ENCODE measurements at regions not wholly inside any gene's neighbourhood (a gene's known extent, or its start where the extent isn't known, plus 50 kb on each side); places are given as distances from the start of the nearest gene placed in this dataset.

DNA sequence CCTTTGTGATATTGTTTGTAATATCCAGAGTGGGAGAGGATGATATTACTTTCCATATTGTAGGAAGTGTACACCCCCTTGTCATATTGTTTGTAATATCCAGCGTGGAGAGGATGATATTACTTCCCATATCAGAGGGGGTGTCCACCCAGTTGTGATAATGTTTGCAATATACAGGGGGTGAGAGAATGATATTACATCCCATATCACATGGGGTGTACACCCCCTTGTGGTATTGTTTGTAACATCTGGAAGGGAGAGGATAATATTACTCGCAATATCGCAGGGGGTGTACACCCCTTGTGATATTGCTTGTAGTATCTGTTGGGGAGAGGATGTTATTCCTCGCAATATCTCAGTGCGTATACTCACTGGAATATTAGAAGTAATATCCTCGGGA, 61.5 kb downstream of the PRSS23 start:
- POLR2A ChIA-PET (ENCODE audit: partially characterized antibody) = no interaction called here
- H2BK12ac ChIP-seq (ENCODE audit: low read depth, low read length) = no peak overlapping the region
- TF ChIP-seq CHD1 (IDR thresholded peaks at IDR 0.05; ENCODE audit: low read depth, low read length) (no peak), BRCA1 (IDR thresholded peaks at IDR 0.05; ENCODE audit: low read depth, low read length) (no peak), HDAC2 (IDR thresholded peaks at IDR 0.05; ENCODE audit: borderline replicate concordance in 1 of 2, low read depth in 2 of 2, low read length in 2 of 2) (no peak), KDM1A (IDR thresholded peaks at IDR 0.05; ENCODE audit: borderline replicate concordance, low read length) (no peak), JUN (IDR thresholded peaks at IDR 0.05; ENCODE audit: low read depth, low read length) (no peak), RNF2 (IDR thresholded peaks at IDR 0.05; ENCODE audit: borderline replicate concordance, low read depth, low read length, missing control alignments, poor library complexity, severe bottlenecking) (no peak), PHF8 (conservative IDR thresholded peaks at IDR 0.05; ENCODE audit: low read depth, low read length) (no peak), FOSL1 (IDR thresholded peaks at IDR 0.05; ENCODE audit: insufficient read depth, low read depth, low read length) (no peak), SP4 (IDR thresholded peaks at IDR 0.05; ENCODE audit: low read length) (no peak)
- TF ChIP-seq, protein P1, sequence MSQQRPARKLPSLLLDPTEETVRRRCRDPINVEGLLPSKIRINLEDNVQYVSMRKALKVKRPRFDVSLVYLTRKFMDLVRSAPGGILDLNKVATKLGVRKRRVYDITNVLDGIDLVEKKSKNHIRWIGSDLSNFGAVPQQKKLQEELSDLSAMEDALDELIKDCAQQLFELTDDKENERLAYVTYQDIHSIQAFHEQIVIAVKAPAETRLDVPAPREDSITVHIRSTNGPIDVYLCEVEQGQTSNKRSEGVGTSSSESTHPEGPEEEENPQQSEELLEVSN (IDR thresholded peaks at IDR 0.05) = no peak
- TF ChIP-seq, protein P2, sequence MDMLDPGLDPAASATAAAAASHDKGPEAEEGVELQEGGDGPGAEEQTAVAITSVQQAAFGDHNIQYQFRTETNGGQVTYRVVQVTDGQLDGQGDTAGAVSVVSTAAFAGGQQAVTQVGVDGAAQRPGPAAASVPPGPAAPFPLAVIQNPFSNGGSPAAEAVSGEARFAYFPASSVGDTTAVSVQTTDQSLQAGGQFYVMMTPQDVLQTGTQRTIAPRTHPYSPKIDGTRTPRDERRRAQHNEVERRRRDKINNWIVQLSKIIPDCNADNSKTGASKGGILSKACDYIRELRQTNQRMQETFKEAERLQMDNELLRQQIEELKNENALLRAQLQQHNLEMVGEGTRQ (IDR thresholded peaks at IDR 0.05; ENCODE audit: low read length) = no peak
- TF ChIP-seq, protein P3, sequence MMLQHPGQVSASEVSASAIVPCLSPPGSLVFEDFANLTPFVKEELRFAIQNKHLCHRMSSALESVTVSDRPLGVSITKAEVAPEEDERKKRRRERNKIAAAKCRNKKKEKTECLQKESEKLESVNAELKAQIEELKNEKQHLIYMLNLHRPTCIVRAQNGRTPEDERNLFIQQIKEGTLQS (IDR thresholded peaks at IDR 0.05; ENCODE audit: insufficient read depth, low read depth, low read length) = no peak

More for the DNA sequence above, 61.5 kb downstream of the PRSS23 start:
- no peaks in the 10 kb centered on the region for H3K9me3 ChIP-seq (ENCODE audit: insufficient read depth in 2 of 2, low read depth in 1 of 2, low read length in 1 of 2)
- no peak overlapping the region for H2BK5ac ChIP-seq (ENCODE audit: low read depth, low read length)
- no peaks in the 10 kb centered on the region for H3K36me3 ChIP-seq (ENCODE audit: control insufficient read depth in 2 of 4, insufficient read depth in 4 of 4, low read length in 3 of 4)
- no peak overlapping the region for H3K56ac ChIP-seq (replicated peaks; ENCODE audit: insufficient read length, low read depth, low read length)
- no peak overlapping the region for H2AK5ac ChIP-seq (ENCODE audit: low read depth, low read length)
- H3K23me2 ChIP-seq (ENCODE audit: low read depth, low read length) = no peaks in the 10 kb centered on the region
- no peaks in the 10 kb centered on the region for H3K4me1 ChIP-seq (replicated peaks in 1 of 4; ENCODE audit: control insufficient read depth in 3 of 4, insufficient read depth in 4 of 4, low read length in 3 of 4)
- H3K4me3 ChIP-seq (ENCODE audit: extremely low read depth in 1 of 4, insufficient read depth in 2 of 4, low read depth in 3 of 4, low read length in 4 of 4) = no peak overlapping the region
- H2BK20ac ChIP-seq (ENCODE audit: low read length) = no peak overlapping the region
- H3K27ac ChIP-seq (ENCODE audit: low read depth, low read length) = no peak overlapping the region
- H4K91ac ChIP-seq (replicated peaks; ENCODE audit: insufficient read length, low read length) = no peak overlapping the region
- DNase-seq (ENCODE audit: low read depth in 1 of 2, low spot score in 2 of 2) (no peak), FAIRE-seq (no peak)
- H3K23ac ChIP-seq (ENCODE audit: insufficient read length) = no peak overlapping the region
- no peak overlapping the region for H4K5ac ChIP-seq (ENCODE audit: insufficient read length, low read depth, low read length)
- H3K14ac ChIP-seq (ENCODE audit: insufficient read length) = no peak overlapping the region
- no peaks in the 10 kb centered on the region for H4K20me1 ChIP-seq (replicated peaks in 1 of 2; ENCODE audit: control insufficient read depth in 1 of 2, insufficient read depth in 2 of 2, low read length in 2 of 2)
- H3K9ac ChIP-seq (replicated peaks in 1 of 4; ENCODE audit: extremely low read depth in 1 of 4, low read depth in 3 of 4, low read length in 3 of 4) = no peak overlapping the region
- WGBS, 2 experiments (ENCODE audit: extremely low coverage in 1 of 2, insufficient coverage in 1 of 2, insufficient read length in 1 of 2, insufficient replicate concordance in 2 of 2, low coverage in 1 of 2, low lambda C conversion rate in 2 of 2, missing lambda C conversion rate in 1 of 2) = 86% methylated on average over 6 of the region's 6 CpGs; no CpG with 5 or more reads in 1 of the 2 experiments
- no peaks in the 10 kb centered on the region for H3K79me1 ChIP-seq (ENCODE audit: low read depth, low read length)
- H3K4ac ChIP-seq (replicated peaks; ENCODE audit: insufficient read length, low read depth, low read length) = no peak overlapping the region
- no peak overlapping the region for H2AFZ ChIP-seq (ENCODE audit: low read length)
- H2BK15ac ChIP-seq (ENCODE audit: low read length) = no peak overlapping the region
- H3K18ac ChIP-seq (ENCODE audit: extremely low read depth, low read length) = no peak overlapping the region
- no peak overlapping the region for H2BK120ac ChIP-seq (replicated peaks; ENCODE audit: low read depth, low read length)
- no peak overlapping the region for H3K4me2 ChIP-seq (ENCODE audit: insufficient read depth in 1 of 2, low read depth in 2 of 2, low read length in 2 of 2)
- H3K79me2 ChIP-seq (ENCODE audit: control insufficient read depth in 1 of 2, insufficient read depth in 2 of 2, low read length in 2 of 2) = no peaks in the 10 kb centered on the region
- no peak overlapping the region for H4K8ac ChIP-seq (ENCODE audit: extremely low read depth, insufficient read depth, low read length)
- no peaks in the 10 kb centered on the region for H3K27me3 ChIP-seq (replicated peaks in 1 of 4; ENCODE audit: control insufficient read depth in 3 of 4, extremely low read depth in 1 of 4, insufficient read depth in 3 of 4, low read length in 3 of 4)
- CTCF ChIA-PET (ENCODE audit: partially characterized antibody) = no interaction called here
